Calu3 (cell line): ENCODE measurements at regions not wholly inside any gene's neighbourhood (a gene's known extent, or its start where the extent isn't known, plus 50 kb on each side); places are given as distances from the start of the nearest gene placed in this dataset.

Source experiments
- BruUV-seq: library from RNA; stranded (reverse); fragments of 400-500 nt; replicated peaks from 2 replicates; lab custom pipeline; 2021; lab: Mats Ljungman, UMichigan
- CTCF ChIA-PET: fragments of 300-600 bp; sonication (Branson Sonifier 250); formaldehyde crosslinking; loops from one replicate; lab custom pipeline; 2022; ENCODE audit warnings: antibody characterized with exemption; lab: Charles Lee
- DNase-seq: peaks from one replicate; pipeline ENCODE4 v3.0.0; 2022
- H3K27ac Mint-ChIP-seq: one replicate; pipeline ENCODE4 v1.8.0; 2022; ENCODE audit warnings: mixed read lengths; ENCODE audit not compliant: unreplicated experiment
- H3K27me3 Mint-ChIP-seq: one replicate; pipeline ENCODE4 v1.8.0; 2022; ENCODE audit warnings: mixed read lengths; ENCODE audit not compliant: unreplicated experiment
- H3K36me3 Mint-ChIP-seq: one replicate; pipeline ENCODE4 v1.8.0; 2022; ENCODE audit warnings: mild to moderate bottlenecking, moderate library complexity, mixed read lengths; ENCODE audit not compliant: insufficient read depth, unreplicated experiment
- H3K4me1 Mint-ChIP-seq: one replicate; pipeline ENCODE4 v1.8.0; 2022; ENCODE audit warnings: mild to moderate bottlenecking, low read depth, mixed read lengths; ENCODE audit not compliant: unreplicated experiment
- H3K4me3 Mint-ChIP-seq: one replicate; pipeline ENCODE4 v1.8.0; 2022; ENCODE audit warnings: mild to moderate bottlenecking, low read depth, moderate library complexity, mixed read lengths; ENCODE audit not compliant: unreplicated experiment
- H3K9me3 Mint-ChIP-seq: one replicate; pipeline ENCODE4 v1.8.0; 2022; ENCODE audit warnings: low read depth, mixed read lengths; ENCODE audit not compliant: unreplicated experiment
- CTCF ChIP-seq: fragments of 200-600 bp; IDR thresholded peaks from one replicate; pipeline ENCODE4 v1.8.0; 2022; ENCODE audit warnings: antibody characterized with exemption; ENCODE audit not compliant: unreplicated experiment
- intact Hi-C: fragments of 100-400 bp; cut with micrococcal nuclease; formaldehyde crosslinking; loops from one replicate; pipeline ENCODE4 v1.10.0; 2022; ENCODE audit not compliant: unreplicated experiment

GRCh38 chr7:25789701-25790640 lies 362.0 kb upstream of the NFE2L3 start:
- Mint-ChIP-seq H3K27ac (no peak overlapping the region), H3K9me3 (no peaks in the 10 kb centered on the region), H3K4me3 (no peak overlapping the region), H3K36me3 (no peaks in the 10 kb centered on the region), H3K27me3 (peaks cover 73% of the 10 kb centered on the region), H3K4me1 (no peaks in the 10 kb centered on the region)
- CTCF ChIA-PET, result no interaction called here
- no peak for DNase-seq
- intact Hi-C loops, result no loop called here
- BruUV-seq, result no TSS peak
- no peak for TF ChIP-seq CTCF

GRCh38 chr7:25790963-25791362 lies 361.0 kb upstream of the NFE2L3 start:
- Mint-ChIP-seq H3K9me3 (no peaks in the 10 kb centered on the region), H3K36me3 (no peaks in the 10 kb centered on the region), H3K4me1 (no peaks in the 10 kb centered on the region), H3K27ac (no peak overlapping the region), H3K4me3 (no peak overlapping the region), H3K27me3 (peaks cover 63% of the 10 kb centered on the region)
- CTCF ChIA-PET, result no interaction called here
- no TSS peak for BruUV-seq
- intact Hi-C loops, result no loop called here
- no peak for DNase-seq
- TF ChIP-seq CTCF, result no peak

GRCh38 chr7:25792586-25792985 lies 359.4 kb upstream of the NFE2L3 start:
- H3K4me1 Mint-ChIP-seq, result no peaks in the 10 kb centered on the region
- H3K27ac Mint-ChIP-seq, result no peak overlapping the region
- H3K4me3 Mint-ChIP-seq, result no peak overlapping the region

GRCh38 chr7:25795824-25796235 lies 356.2 kb upstream of the NFE2L3 start:
- CTCF ChIA-PET, result interaction anchor here (0.6 kb wide), 1 partner anchor 536 kb away, joined by 4 read pairs; no protein-coding TSS in a partner anchor
- peaks cover 46% of the 10 kb centered on the region for H3K27me3 Mint-ChIP-seq
- H3K4me3 Mint-ChIP-seq, result no peak overlapping the region
- no peak overlapping the region for H3K27ac Mint-ChIP-seq
- no peaks in the 10 kb centered on the region for H3K4me1 Mint-ChIP-seq
- H3K9me3 Mint-ChIP-seq, result no peaks in the 10 kb centered on the region
- H3K36me3 Mint-ChIP-seq, result no peaks in the 10 kb centered on the region
- intact Hi-C loops, result no loop called here
- no TSS peak for BruUV-seq
- TF ChIP-seq CTCF, result no peak
- no peak for DNase-seq

More at GRCh38 chr7:25792586-25792985, 359.4 kb upstream of the NFE2L3 start:
- BruUV-seq, result no TSS peak
- Mint-ChIP-seq H3K9me3 (no peaks in the 10 kb centered on the region), H3K36me3 (no peaks in the 10 kb centered on the region), H3K27me3 (peaks cover 51% of the 10 kb centered on the region)
- intact Hi-C loops, result no loop called here
- CTCF ChIA-PET, result interaction anchor here (0.6 kb wide), 1 partner anchor 291 kb away, joined by 3 read pairs; no protein-coding TSS in a partner anchor
- no peak for TF ChIP-seq CTCF
- DNase-seq, result no peak
